ENCODE measurements at regions not wholly inside any gene's neighbourhood (a gene's known extent, or its start where the extent isn't known, plus 50 kb on each side); places are given as distances from the start of the nearest gene placed in this dataset.

DNA sequence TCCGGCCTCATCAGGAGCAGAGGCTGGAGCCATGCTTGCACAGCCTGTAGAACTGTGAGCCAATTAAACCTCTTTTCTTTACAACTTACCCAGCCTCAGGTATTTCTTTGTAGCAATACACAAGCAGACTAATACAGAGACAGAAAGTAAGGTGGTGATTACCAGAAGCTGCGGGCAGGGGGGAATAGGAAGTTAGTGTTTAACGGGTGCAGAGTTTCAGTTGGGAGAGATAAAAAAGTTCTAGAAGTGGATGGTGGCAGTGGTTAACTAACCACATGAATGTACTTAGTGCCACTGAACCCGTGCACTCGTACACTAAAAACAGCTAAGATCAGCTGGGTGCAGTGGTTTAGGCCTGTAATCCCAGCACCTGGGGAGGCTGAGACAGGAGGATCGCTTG is 80.4 kb upstream of the TARDBP start:
- TF ChIP-seq, protein P1, sequence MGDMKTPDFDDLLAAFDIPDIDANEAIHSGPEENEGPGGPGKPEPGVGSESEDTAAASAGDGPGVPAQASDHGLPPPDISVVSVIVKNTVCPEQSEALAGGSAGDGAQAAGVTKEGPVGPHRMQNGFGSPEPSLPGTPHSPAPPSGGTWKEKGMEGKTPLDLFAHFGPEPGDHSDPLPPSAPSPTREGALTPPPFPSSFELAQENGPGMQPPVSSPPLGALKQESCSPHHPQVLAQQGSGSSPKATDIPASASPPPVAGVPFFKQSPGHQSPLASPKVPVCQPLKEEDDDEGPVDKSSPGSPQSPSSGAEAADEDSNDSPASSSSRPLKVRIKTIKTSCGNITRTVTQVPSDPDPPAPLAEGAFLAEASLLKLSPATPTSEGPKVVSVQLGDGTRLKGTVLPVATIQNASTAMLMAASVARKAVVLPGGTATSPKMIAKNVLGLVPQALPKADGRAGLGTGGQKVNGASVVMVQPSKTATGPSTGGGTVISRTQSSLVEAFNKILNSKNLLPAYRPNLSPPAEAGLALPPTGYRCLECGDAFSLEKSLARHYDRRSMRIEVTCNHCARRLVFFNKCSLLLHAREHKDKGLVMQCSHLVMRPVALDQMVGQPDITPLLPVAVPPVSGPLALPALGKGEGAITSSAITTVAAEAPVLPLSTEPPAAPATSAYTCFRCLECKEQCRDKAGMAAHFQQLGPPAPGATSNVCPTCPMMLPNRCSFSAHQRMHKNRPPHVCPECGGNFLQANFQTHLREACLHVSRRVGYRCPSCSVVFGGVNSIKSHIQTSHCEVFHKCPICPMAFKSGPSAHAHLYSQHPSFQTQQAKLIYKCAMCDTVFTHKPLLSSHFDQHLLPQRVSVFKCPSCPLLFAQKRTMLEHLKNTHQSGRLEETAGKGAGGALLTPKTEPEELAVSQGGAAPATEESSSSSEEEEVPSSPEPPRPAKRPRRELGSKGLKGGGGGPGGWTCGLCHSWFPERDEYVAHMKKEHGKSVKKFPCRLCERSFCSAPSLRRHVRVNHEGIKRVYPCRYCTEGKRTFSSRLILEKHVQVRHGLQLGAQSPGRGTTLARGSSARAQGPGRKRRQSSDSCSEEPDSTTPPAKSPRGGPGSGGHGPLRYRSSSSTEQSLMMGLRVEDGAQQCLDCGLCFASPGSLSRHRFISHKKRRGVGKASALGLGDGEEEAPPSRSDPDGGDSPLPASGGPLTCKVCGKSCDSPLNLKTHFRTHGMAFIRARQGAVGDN (IDR thresholded peaks at IDR 0.05) = no peak
- TF ChIP-seq, protein P2, sequence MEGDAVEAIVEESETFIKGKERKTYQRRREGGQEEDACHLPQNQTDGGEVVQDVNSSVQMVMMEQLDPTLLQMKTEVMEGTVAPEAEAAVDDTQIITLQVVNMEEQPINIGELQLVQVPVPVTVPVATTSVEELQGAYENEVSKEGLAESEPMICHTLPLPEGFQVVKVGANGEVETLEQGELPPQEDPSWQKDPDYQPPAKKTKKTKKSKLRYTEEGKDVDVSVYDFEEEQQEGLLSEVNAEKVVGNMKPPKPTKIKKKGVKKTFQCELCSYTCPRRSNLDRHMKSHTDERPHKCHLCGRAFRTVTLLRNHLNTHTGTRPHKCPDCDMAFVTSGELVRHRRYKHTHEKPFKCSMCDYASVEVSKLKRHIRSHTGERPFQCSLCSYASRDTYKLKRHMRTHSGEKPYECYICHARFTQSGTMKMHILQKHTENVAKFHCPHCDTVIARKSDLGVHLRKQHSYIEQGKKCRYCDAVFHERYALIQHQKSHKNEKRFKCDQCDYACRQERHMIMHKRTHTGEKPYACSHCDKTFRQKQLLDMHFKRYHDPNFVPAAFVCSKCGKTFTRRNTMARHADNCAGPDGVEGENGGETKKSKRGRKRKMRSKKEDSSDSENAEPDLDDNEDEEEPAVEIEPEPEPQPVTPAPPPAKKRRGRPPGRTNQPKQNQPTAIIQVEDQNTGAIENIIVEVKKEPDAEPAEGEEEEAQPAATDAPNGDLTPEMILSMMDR (IDR thresholded peaks at IDR 0.05 in 2 of 3, conservative IDR thresholded peaks at IDR 0.05 in 1 of 3; ENCODE audit: control insufficient read depth in 2 of 3, extremely low read depth in 1 of 3, insufficient read depth in 1 of 3, low read depth in 3 of 3, low read length in 3 of 3) = no peak
- TF ChIP-seq MTA3 (IDR thresholded peaks at IDR 0.05; ENCODE audit: borderline replicate concordance, low read length) = no peak
- TF ChIP-seq POLR2A (IDR thresholded peaks at IDR 0.05; ENCODE audit: low read depth, low read length) = no peak
- TF ChIP-seq MTA2 (IDR thresholded peaks at IDR 0.05; ENCODE audit: low read depth) = no peak
- no peak for TF ChIP-seq SUPT20H (IDR thresholded peaks at IDR 0.05; ENCODE audit: borderline replicate concordance, control insufficient read depth, low read depth, low read length)
- TF ChIP-seq, protein P3, sequence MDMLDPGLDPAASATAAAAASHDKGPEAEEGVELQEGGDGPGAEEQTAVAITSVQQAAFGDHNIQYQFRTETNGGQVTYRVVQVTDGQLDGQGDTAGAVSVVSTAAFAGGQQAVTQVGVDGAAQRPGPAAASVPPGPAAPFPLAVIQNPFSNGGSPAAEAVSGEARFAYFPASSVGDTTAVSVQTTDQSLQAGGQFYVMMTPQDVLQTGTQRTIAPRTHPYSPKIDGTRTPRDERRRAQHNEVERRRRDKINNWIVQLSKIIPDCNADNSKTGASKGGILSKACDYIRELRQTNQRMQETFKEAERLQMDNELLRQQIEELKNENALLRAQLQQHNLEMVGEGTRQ (IDR thresholded peaks at IDR 0.05; ENCODE audit: borderline replicate concordance, low read depth, low read length) = no peak

Data from GM12878 (cell line).